BLaER1 treated with 17β-estradiol and CSF1 and Interleukin-3, amounts not matched to agents 10 nM and 100 nM (cell line): ENCODE measurements at regions not wholly inside any gene's neighbourhood (a gene's known extent, or its start where the extent isn't known, plus 50 kb on each side); places are given as distances from the start of the nearest gene placed in this dataset.

Source experiments
- H3K27ac ChIP-seq, 11 experiments: shearing (Covaris generic); formaldehyde crosslinking; 2 replicates each; pipeline ENCODE4 v1.8.1; 2022
- H3K27me3 ChIP-seq, 11 experiments: shearing (Covaris generic); formaldehyde crosslinking; 2 replicates each; pipeline ENCODE4 v1.8.1; 2022
- H3K36me3 ChIP-seq, 11 experiments: shearing (Covaris generic); formaldehyde crosslinking; 2 replicates each; pipeline ENCODE4 v1.8.1; 2022
- H3K4me1 ChIP-seq, 10 experiments: shearing (Covaris generic); formaldehyde crosslinking; 2 replicates each; pipeline ENCODE4 v1.8.1; 2022
- H3K4me2 ChIP-seq, 11 experiments: shearing (Covaris generic); formaldehyde crosslinking; 2 replicates each; pipeline ENCODE4 v1.8.1; 2022
- H3K4me3 ChIP-seq, 10 experiments: shearing (Covaris generic); formaldehyde crosslinking; 2 replicates each; pipeline ENCODE4 v1.8.1; 2022
- H3K9ac ChIP-seq, 11 experiments: shearing (Covaris generic); formaldehyde crosslinking; 2 replicates each; pipeline ENCODE4 v1.8.1; 2022
- H3K9me3 ChIP-seq, 11 experiments: shearing (Covaris generic); formaldehyde crosslinking; replicated peaks in 1 of 11; 2 replicates each; pipeline ENCODE4 v1.8.1; 2022
- H4K20me1 ChIP-seq, 11 experiments: shearing (Covaris generic); formaldehyde crosslinking; 2 replicates each; pipeline ENCODE4 v1.8.1; 2022
- Cebpa-rat ChIP-seq, 11 experiments: shearing (Covaris generic); IDR thresholded peaks; 2 replicates each; pipeline ENCODE4 v1.8.1; 2022

DNA sequence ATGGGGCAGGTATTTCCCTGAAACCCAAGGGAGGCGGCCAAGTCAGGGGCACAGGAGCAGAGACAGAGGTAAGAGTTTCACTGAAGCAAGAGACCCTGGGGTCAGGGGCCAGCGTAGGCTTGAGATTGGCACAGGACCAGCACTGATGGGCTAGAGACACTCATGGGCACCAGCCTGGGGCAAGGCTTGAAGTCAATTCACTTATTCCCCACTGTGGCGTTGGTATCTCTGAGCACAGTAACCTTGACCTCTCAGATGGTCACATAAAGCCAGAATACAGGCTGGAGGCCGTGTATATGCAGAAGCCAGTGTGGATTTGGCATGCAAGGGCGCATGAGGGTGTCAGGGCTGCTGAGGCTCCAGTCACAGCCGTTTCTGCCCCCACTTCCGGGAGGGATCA lies 173.5 kb upstream of the GPR12 start:
- H3K27me3 ChIP-seq, result no peaks in the 10 kb centered on the region
- H3K4me3 ChIP-seq, result no peak overlapping the region
- peaks cover 0 to 8% (median 6%) of the 10 kb centered on the region in 11 experiments; a peak in 8 of 22 replicates for H3K9me3 ChIP-seq
- H3K36me3 ChIP-seq, result no peaks in the 10 kb centered on the region
- no peak overlapping the region for H3K9ac ChIP-seq
- peaks cover 0 to 19% (median 10%) of the 10 kb centered on the region in 10 experiments; a peak in 11 of 20 replicates for H3K4me1 ChIP-seq
- no peak overlapping the region for H3K27ac ChIP-seq
- TF ChIP-seq Cebpa-rat (IDR thresholded peaks at IDR 0.05), result no peak
- H3K4me2 ChIP-seq, result no peak overlapping the region
- H4K20me1 ChIP-seq, result no peaks in the 10 kb centered on the region

GRCh38 chr13:26932465-26932864 lies 171.9 kb upstream of the GPR12 start:
- Histone ChIP-seq H3K27me3 (no peaks in the 10 kb centered on the region), H3K27ac (no peak overlapping the region), H3K4me3 (no peak overlapping the region), H4K20me1 (no peaks in the 10 kb centered on the region), H3K9ac (no peak overlapping the region; a peak in 1 of 22 replicates), H3K9me3 (peaks cover 0 to 8% (median 6%) of the 10 kb centered on the region in 11 experiments; a peak in 8 of 22 replicates), H3K4me1 (peaks cover 0 to 19% (median 10%) of the 10 kb centered on the region in 10 experiments; a peak in 11 of 20 replicates), H3K4me2 (peak overlapping the region in 7 of 11 experiments; percentile 9 to 60 (median 41); a peak in 10 of 22 replicates), H3K36me3 (no peaks in the 10 kb centered on the region)
- TF ChIP-seq Cebpa-rat (IDR thresholded peaks at IDR 0.05), result no peak

DNA sequence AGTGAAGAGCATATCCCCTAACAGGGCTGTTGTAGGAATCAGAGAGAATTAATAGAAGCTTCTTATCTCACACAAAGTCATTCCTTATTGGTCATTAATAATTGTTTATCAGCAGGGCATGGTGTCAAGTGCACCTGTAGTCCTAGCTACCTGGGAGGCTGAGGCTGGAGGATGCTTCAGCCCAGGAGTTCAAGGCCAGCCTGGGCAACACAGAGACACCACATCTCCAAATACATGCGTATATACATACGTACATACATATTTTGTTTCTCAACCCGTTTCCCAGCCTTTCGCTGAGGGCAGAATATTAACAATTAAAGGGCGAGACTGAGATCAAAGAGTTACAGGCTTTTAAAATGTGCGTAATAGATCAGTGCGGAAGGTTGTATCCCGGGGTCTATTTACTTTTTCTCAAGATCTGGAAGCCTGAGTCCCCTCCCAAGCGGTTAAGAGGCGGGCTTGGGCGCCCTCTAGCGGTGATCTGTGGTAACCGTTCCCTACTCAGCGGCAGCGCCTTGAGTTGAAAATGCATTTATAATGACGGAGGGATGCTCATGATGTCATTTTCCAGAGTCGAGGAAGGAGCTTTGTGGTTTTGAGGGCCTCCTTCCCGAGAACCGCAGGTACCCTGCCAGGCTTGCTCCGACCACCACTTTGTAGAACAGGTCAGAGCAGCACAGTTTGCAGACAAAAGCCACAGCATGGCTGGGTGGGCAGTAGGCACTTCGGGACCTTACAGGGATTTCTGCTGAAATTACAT lies 169.6 kb upstream of the GPR12 start:
- no peaks in the 10 kb centered on the region for H4K20me1 ChIP-seq
- no peaks in the 10 kb centered on the region for H3K9me3 ChIP-seq
- no peaks in the 10 kb centered on the region for H3K27me3 ChIP-seq
- 0 out of 22 replicates have a peak overlapping the region, but pooled peaks of 2 of the 11 experiments have one; percentile 5 to 22 for H3K4me2 ChIP-seq
- no peaks in the 10 kb centered on the region for H3K36me3 ChIP-seq
- H3K4me3 ChIP-seq, result no peak overlapping the region
- no peak overlapping the region for H3K27ac ChIP-seq
- no peak for TF ChIP-seq Cebpa-rat (IDR thresholded peaks at IDR 0.05)
- no peak overlapping the region for H3K9ac ChIP-seq
- peaks cover 0 to 17% (median 10%) of the 10 kb centered on the region in 10 experiments; a peak in 11 of 20 replicates for H3K4me1 ChIP-seq

GRCh38 chr13:26927511-26927910 lies 166.9 kb upstream of the GPR12 start:
- TF ChIP-seq Cebpa-rat (IDR thresholded peaks at IDR 0.05), result no peak
- Histone ChIP-seq H3K27ac (no peak overlapping the region), H3K4me1 (peaks cover 5 to 11% (median 8%) of the 10 kb centered on the region in 10 experiments; a peak in 17 of 20 replicates)

GRCh38 chr13:26926371-26926770 lies 165.8 kb upstream of the GPR12 start:
- no peaks in the 10 kb centered on the region for H3K27me3 ChIP-seq

More at GRCh38 chr13:26927511-26927910, 166.9 kb upstream of the GPR12 start:
- Histone ChIP-seq H3K27me3 (no peaks in the 10 kb centered on the region), H3K36me3 (no peaks in the 10 kb centered on the region), H3K4me3 (no peak overlapping the region), H3K4me2 (no peak overlapping the region), H3K9me3 (no peaks in the 10 kb centered on the region), H3K9ac (no peak overlapping the region), H4K20me1 (no peaks in the 10 kb centered on the region)

DNA sequence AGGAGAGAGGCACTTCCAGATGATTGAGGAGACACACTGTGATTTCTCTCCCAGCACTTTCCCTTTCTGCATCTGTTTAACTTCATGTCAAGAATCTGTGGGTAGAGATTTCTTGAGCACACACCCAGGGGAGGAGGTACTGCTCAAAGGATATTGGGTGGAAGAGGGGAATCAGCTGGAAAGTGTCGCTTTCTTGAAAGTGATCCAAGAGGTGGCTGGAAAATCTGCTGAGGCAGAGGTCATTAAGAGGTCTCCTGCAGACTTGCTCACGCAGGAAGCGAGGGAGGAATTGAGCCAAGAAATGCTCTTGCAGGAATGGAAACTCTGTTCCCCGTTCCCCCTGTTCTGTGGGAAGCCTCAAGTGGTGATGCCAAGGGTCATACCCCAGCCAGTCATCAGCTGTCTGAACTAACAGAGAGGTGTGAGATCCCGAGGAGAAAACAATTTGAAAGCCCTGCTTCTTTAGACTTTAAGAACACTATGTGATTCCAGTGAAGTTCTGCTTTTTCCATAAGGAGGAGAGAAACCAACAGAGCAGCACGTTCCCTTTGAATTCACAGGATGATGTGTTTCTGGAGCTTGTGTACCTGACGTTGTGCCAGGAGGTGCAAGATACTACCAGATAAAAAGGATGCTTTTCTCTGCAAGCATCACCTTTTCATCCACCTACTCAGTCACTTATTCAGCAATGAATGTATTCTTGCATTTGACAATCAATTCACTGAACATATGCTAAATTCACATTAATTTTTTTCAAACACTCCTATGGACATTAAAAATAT lies 163.4 kb upstream of the GPR12 start:
- no peak for TF ChIP-seq Cebpa-rat (IDR thresholded peaks at IDR 0.05)
- Histone ChIP-seq H3K9ac (no peak overlapping the region), H3K4me3 (no peak overlapping the region), H3K36me3 (no peaks in the 10 kb centered on the region), H3K4me1 (peaks cover 0 to 8% (median 0%) of the 10 kb centered on the region in 10 experiments; a peak in 6 of 20 replicates), H3K27me3 (no peaks in the 10 kb centered on the region), H3K27ac (no peak overlapping the region), H3K9me3 (no peaks in the 10 kb centered on the region), H4K20me1 (no peaks in the 10 kb centered on the region; a peak in 1 of 22 replicates), H3K4me2 (peak overlapping the region in 3 of 11 experiments; percentile 36 to 59 (median 38); a peak in 4 of 22 replicates)

More at GRCh38 chr13:26926371-26926770, 165.8 kb upstream of the GPR12 start:
- Histone ChIP-seq H3K4me1 (peaks cover 0 to 8% (median 1%) of the 10 kb centered on the region in 10 experiments; a peak in 8 of 20 replicates), H3K4me2 (no peak overlapping the region), H3K4me3 (no peak overlapping the region), H3K27ac (no peak overlapping the region), H4K20me1 (no peaks in the 10 kb centered on the region), H3K9me3 (no peaks in the 10 kb centered on the region), H3K36me3 (no peaks in the 10 kb centered on the region), H3K9ac (no peak overlapping the region)
- TF ChIP-seq Cebpa-rat (IDR thresholded peaks at IDR 0.05), result no peak

DNA sequence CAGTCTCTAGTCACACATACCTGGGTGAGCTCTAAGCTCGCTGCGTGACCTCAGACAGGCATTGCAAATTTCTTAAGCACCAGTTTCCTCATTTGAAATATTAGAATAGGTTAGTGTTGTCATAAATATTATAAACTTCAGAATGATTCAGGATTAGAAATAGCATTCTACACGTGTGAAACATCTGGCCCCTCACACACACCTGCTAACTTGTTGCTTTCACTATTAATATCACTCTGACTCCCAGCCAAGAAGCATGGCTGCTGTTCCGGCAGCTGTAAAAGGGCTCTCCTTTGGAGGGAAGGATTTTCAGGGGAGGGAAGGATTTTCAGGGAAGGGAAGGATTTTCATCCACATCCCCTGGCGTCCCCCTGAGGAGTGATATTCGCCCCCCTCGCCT lies 161.3 kb upstream of the GPR12 start:
- peaks cover 0 to 8% (median 0%) of the 10 kb centered on the region in 10 experiments; a peak in 6 of 20 replicates for H3K4me1 ChIP-seq
- H3K36me3 ChIP-seq, result no peaks in the 10 kb centered on the region
- no peaks in the 10 kb centered on the region for H3K9me3 ChIP-seq
- H3K27ac ChIP-seq, result no peak overlapping the region
- no peak overlapping the region for H3K4me2 ChIP-seq
- H3K9ac ChIP-seq, result no peak overlapping the region
- TF ChIP-seq Cebpa-rat (IDR thresholded peaks at IDR 0.05), result no peak
- no peaks in the 10 kb centered on the region for H3K27me3 ChIP-seq
- H3K4me3 ChIP-seq, result no peak overlapping the region
- no peaks in the 10 kb centered on the region; a peak in 1 of 22 replicates for H4K20me1 ChIP-seq

DNA sequence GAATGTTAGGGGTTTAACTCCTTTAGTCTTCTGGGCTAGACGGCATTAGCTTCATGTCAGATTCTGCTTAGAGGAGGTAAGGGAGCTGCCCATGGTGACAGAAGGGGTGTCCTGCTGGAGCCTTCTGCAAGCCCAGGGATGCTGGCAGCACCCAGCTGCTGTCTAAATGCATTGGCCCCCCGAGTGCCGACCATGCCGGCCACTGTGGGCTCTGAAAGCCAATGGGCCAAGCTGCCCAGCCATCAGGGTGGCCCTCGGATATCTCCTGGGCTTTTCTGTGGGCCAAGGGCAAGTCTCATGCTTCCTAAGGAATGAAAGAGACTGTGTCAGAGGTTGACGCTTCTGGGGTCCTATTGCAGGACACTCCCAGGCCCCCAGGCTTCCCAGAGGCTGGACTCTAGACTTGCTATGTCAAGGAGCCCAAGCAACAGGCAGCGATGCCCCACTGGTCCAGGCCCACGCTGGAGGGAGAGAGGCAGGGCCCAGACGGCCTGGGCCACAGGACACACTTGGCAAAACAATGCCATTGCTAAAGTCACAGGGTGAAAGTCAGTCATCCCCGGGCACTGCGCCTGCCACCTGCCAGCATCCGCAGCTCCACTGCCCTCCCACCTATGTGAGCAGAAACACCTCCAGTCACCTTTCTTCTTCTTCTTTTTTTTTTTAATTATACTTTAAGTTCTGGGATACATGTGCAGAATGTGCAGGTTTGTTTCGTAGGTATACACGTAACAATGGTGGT lies 160.2 kb upstream of the GPR12 start:
- no peaks in the 10 kb centered on the region; a peak in 1 of 22 replicates for H4K20me1 ChIP-seq
- no peak overlapping the region for H3K9ac ChIP-seq
- no peak overlapping the region for H3K4me3 ChIP-seq
- no peak for TF ChIP-seq Cebpa-rat (IDR thresholded peaks at IDR 0.05)
- peaks cover 1 to 13% (median 7%) of the 10 kb centered on the region in 10 experiments for H3K4me1 ChIP-seq
- H3K27me3 ChIP-seq, result no peaks in the 10 kb centered on the region
- no peak overlapping the region for H3K4me2 ChIP-seq
- H3K36me3 ChIP-seq, result no peaks in the 10 kb centered on the region
- H3K27ac ChIP-seq, result no peak overlapping the region
- no peaks in the 10 kb centered on the region for H3K9me3 ChIP-seq
